ENCODE measurements at regions not wholly inside any gene's neighbourhood (a gene's known extent, or its start where the extent isn't known, plus 50 kb on each side); places are given as distances from the start of the nearest gene placed in this dataset.
"Not testable (repeated sequence)": the region's sequence is repeated elsewhere in the genome, so short reads cannot be mapped to it uniquely, and the experiment has no call there.

- Histone ChIP-seq H3K4me1 (ENCODE audit: control insufficient read depth in 3 of 3, insufficient read depth in 3 of 3, low read length in 3 of 3) (no peaks in the 10 kb centered on the region), H3K4me3 (ENCODE audit: low read length in 3 of 3) (no peak overlapping the region), H3K27ac (ENCODE audit: low read depth, low read length) (no peak overlapping the region), H3K9ac (ENCODE audit: low read depth in 1 of 3, low read length in 3 of 3) (no peak overlapping the region), H3K9me3 (ENCODE audit: control insufficient read depth in 3 of 3, low read length in 3 of 3) (no peaks in the 10 kb centered on the region), H3K36me3 (ENCODE audit: control insufficient read depth in 3 of 3, insufficient read depth in 3 of 3, low read length in 3 of 3) (peaks cover 0 to 5% (median 0%) of the 10 kb centered on the region in 3 donors), H3K27me3 (ENCODE audit: control insufficient read depth in 3 of 3, insufficient read depth in 3 of 3, low read length in 3 of 3) (no peaks in the 10 kb centered on the region)
Observed at GRCh38 chr16:27600381-27600780, 50.4 kb downstream of the KATNIP start.

- Histone ChIP-seq H3K9ac (ENCODE audit: low read depth in 1 of 3, low read length in 3 of 3) (no peak overlapping the region), H3K27me3 (ENCODE audit: control insufficient read depth in 3 of 3, insufficient read depth in 3 of 3, low read length in 3 of 3) (no peaks in the 10 kb centered on the region), H3K27ac (ENCODE audit: low read depth, low read length) (no peak overlapping the region), H3K36me3 (ENCODE audit: control insufficient read depth in 3 of 3, insufficient read depth in 3 of 3, low read length in 3 of 3) (peaks cover 0 to 5% (median 0%) of the 10 kb centered on the region in 3 donors), H3K4me1 (ENCODE audit: control insufficient read depth in 3 of 3, insufficient read depth in 3 of 3, low read length in 3 of 3) (no peaks in the 10 kb centered on the region), H3K4me3 (ENCODE audit: low read length in 3 of 3) (no peak overlapping the region), H3K9me3 (ENCODE audit: control insufficient read depth in 3 of 3, low read length in 3 of 3) (no peaks in the 10 kb centered on the region)
Observed at GRCh38 chr16:27602103-27602502, 52.2 kb downstream of the KATNIP start.

GRCh38 chr16:27605500-27606106 is 55.7 kb downstream of the KATNIP start:
- H3K4me1 ChIP-seq (ENCODE audit: control insufficient read depth in 3 of 3, insufficient read depth in 3 of 3, low read length in 3 of 3); H3K27me3 ChIP-seq (ENCODE audit: control insufficient read depth in 3 of 3, insufficient read depth in 3 of 3, low read length in 3 of 3); H3K27ac ChIP-seq (ENCODE audit: low read depth, low read length); H3K9me3 ChIP-seq (ENCODE audit: control insufficient read depth in 3 of 3, low read length in 3 of 3); H3K9ac ChIP-seq (ENCODE audit: low read depth in 1 of 3, low read length in 3 of 3); H3K36me3 ChIP-seq (ENCODE audit: control insufficient read depth in 3 of 3, insufficient read depth in 3 of 3, low read length in 3 of 3); H3K4me3 ChIP-seq (ENCODE audit: low read length in 3 of 3): not testable (repeated sequence)

- no peaks in the 10 kb centered on the region for H3K36me3 ChIP-seq (ENCODE audit: control insufficient read depth in 3 of 3, insufficient read depth in 3 of 3, low read length in 3 of 3)
- H3K9ac ChIP-seq (ENCODE audit: low read depth in 1 of 3, low read length in 3 of 3) = no peak overlapping the region
- no peak overlapping the region for H3K4me3 ChIP-seq (ENCODE audit: low read length in 3 of 3)
- H3K27me3 ChIP-seq (ENCODE audit: control insufficient read depth in 3 of 3, insufficient read depth in 3 of 3, low read length in 3 of 3) = no peaks in the 10 kb centered on the region
- H3K4me1 ChIP-seq (ENCODE audit: control insufficient read depth in 3 of 3, insufficient read depth in 3 of 3, low read length in 3 of 3) = no peaks in the 10 kb centered on the region
- H3K9me3 ChIP-seq (ENCODE audit: control insufficient read depth in 3 of 3, low read length in 3 of 3) = no peaks in the 10 kb centered on the region
- no peak overlapping the region for H3K27ac ChIP-seq (ENCODE audit: low read depth, low read length)
Observed at GRCh38 chr16:27611340-27611739, 61.4 kb downstream of the KATNIP start.

GRCh38 chr16:27613238-27613791 is 63.4 kb downstream of the KATNIP start:
- Histone ChIP-seq H3K36me3 (ENCODE audit: control insufficient read depth in 3 of 3, insufficient read depth in 3 of 3, low read length in 3 of 3) (no peaks in the 10 kb centered on the region), H3K9ac (ENCODE audit: low read depth in 1 of 3, low read length in 3 of 3) (no peak overlapping the region), H3K9me3 (ENCODE audit: control insufficient read depth in 3 of 3, low read length in 3 of 3) (no peaks in the 10 kb centered on the region), H3K27me3 (ENCODE audit: control insufficient read depth in 3 of 3, insufficient read depth in 3 of 3, low read length in 3 of 3) (no peaks in the 10 kb centered on the region), H3K27ac (ENCODE audit: low read depth, low read length) (no peak overlapping the region), H3K4me1 (ENCODE audit: control insufficient read depth in 3 of 3, insufficient read depth in 3 of 3, low read length in 3 of 3) (no peaks in the 10 kb centered on the region), H3K4me3 (ENCODE audit: low read length in 3 of 3) (no peak overlapping the region)

GRCh38 chr16:27617665-27618064 is 67.7 kb downstream of the KATNIP start:
- Histone ChIP-seq H3K36me3 (ENCODE audit: control insufficient read depth in 3 of 3, insufficient read depth in 3 of 3, low read length in 3 of 3) (peaks cover 0 to 3% (median 0%) of the 10 kb centered on the region in 3 donors), H3K9me3 (ENCODE audit: control insufficient read depth in 3 of 3, low read length in 3 of 3) (no peaks in the 10 kb centered on the region), H3K9ac (ENCODE audit: low read depth in 1 of 3, low read length in 3 of 3) (no peak overlapping the region), H3K4me3 (ENCODE audit: low read length in 3 of 3) (no peak overlapping the region), H3K4me1 (ENCODE audit: control insufficient read depth in 3 of 3, insufficient read depth in 3 of 3, low read length in 3 of 3) (no peaks in the 10 kb centered on the region), H3K27me3 (ENCODE audit: control insufficient read depth in 3 of 3, insufficient read depth in 3 of 3, low read length in 3 of 3) (no peaks in the 10 kb centered on the region), H3K27ac (ENCODE audit: low read depth, low read length) (no peak overlapping the region)

- no peaks in the 10 kb centered on the region for H3K9me3 ChIP-seq (ENCODE audit: control insufficient read depth in 3 of 3, low read length in 3 of 3)
- H3K27ac ChIP-seq (ENCODE audit: low read depth, low read length) = no peak overlapping the region
- H3K4me1 ChIP-seq (ENCODE audit: control insufficient read depth in 3 of 3, insufficient read depth in 3 of 3, low read length in 3 of 3) = no peaks in the 10 kb centered on the region
- H3K27me3 ChIP-seq (ENCODE audit: control insufficient read depth in 3 of 3, insufficient read depth in 3 of 3, low read length in 3 of 3) = no peaks in the 10 kb centered on the region
- H3K36me3 ChIP-seq (ENCODE audit: control insufficient read depth in 3 of 3, insufficient read depth in 3 of 3, low read length in 3 of 3) = peaks cover 0 to 3% (median 0%) of the 10 kb centered on the region in 3 donors
- H3K4me3 ChIP-seq (ENCODE audit: low read length in 3 of 3) = no peak overlapping the region
- H3K9ac ChIP-seq (ENCODE audit: low read depth in 1 of 3, low read length in 3 of 3) = no peak overlapping the region
Observed at GRCh38 chr16:27618165-27618564, 68.2 kb downstream of the KATNIP start.

- no peaks in the 10 kb centered on the region for H3K27me3 ChIP-seq (ENCODE audit: control insufficient read depth in 3 of 3, insufficient read depth in 3 of 3, low read length in 3 of 3)
- no peaks in the 10 kb centered on the region for H3K9me3 ChIP-seq (ENCODE audit: control insufficient read depth in 3 of 3, low read length in 3 of 3)
- no peak overlapping the region for H3K27ac ChIP-seq (ENCODE audit: low read depth, low read length)
- H3K4me3 ChIP-seq (ENCODE audit: low read length in 3 of 3) = no peak overlapping the region
- no peaks in the 10 kb centered on the region for H3K4me1 ChIP-seq (ENCODE audit: control insufficient read depth in 3 of 3, insufficient read depth in 3 of 3, low read length in 3 of 3)
- H3K36me3 ChIP-seq (ENCODE audit: control insufficient read depth in 3 of 3, insufficient read depth in 3 of 3, low read length in 3 of 3) = peaks cover 0 to 3% (median 0%) of the 10 kb centered on the region in 3 donors
- no peak overlapping the region for H3K9ac ChIP-seq (ENCODE audit: low read depth in 1 of 3, low read length in 3 of 3)
Observed at GRCh38 chr16:27618606-27619327, 68.8 kb downstream of the KATNIP start.

- Histone ChIP-seq H3K27me3 (ENCODE audit: control insufficient read depth in 3 of 3, insufficient read depth in 3 of 3, low read length in 3 of 3) (no peaks in the 10 kb centered on the region), H3K9ac (ENCODE audit: low read depth in 1 of 3, low read length in 3 of 3) (no peak overlapping the region), H3K27ac (ENCODE audit: low read depth, low read length) (no peak overlapping the region), H3K36me3 (ENCODE audit: control insufficient read depth in 3 of 3, insufficient read depth in 3 of 3, low read length in 3 of 3) (peaks cover 0 to 3% (median 0%) of the 10 kb centered on the region in 3 donors), H3K4me1 (ENCODE audit: control insufficient read depth in 3 of 3, insufficient read depth in 3 of 3, low read length in 3 of 3) (no peaks in the 10 kb centered on the region), H3K4me3 (ENCODE audit: low read length in 3 of 3) (no peak overlapping the region), H3K9me3 (ENCODE audit: control insufficient read depth in 3 of 3, low read length in 3 of 3) (no peaks in the 10 kb centered on the region)
Observed at GRCh38 chr16:27620541-27620940, 70.6 kb downstream of the KATNIP start.

All from skeletal muscle tissue (tissue), 3 donors.